ENCODE measurements at regions not wholly inside any gene's neighbourhood (a gene's known extent, or its start where the extent isn't known, plus 50 kb on each side); places are given as distances from the start of the nearest gene placed in this dataset.

GRCh38 chr5:87184605-87185004 lies 83.1 kb upstream of the RASA1 start:
- Mint-ChIP-seq H3K27ac (ENCODE audit: unreplicated experiment) (no peak overlapping the region), H3K4me3 (ENCODE audit: unreplicated experiment) (no peak overlapping the region), H3K36me3 (ENCODE audit: low read depth) (no peaks in the 10 kb centered on the region), H3K9me3 (ENCODE audit: low read depth) (no peaks in the 10 kb centered on the region), H3K4me1 (ENCODE audit: low read depth) (no peaks in the 10 kb centered on the region), H3K27me3 (ENCODE audit: low read depth) (peaks cover 10% of the 10 kb centered on the region)
- no peak for DNase-seq (ENCODE audit: low spot score)
- no peak for TF ChIP-seq CTCF (IDR thresholded peaks at IDR 0.05)

- no peak for DNase-seq (ENCODE audit: low spot score)
- no peaks in the 10 kb centered on the region for H3K4me1 Mint-ChIP-seq (ENCODE audit: low read depth)
- H3K27me3 Mint-ChIP-seq (ENCODE audit: low read depth), result peaks cover 10% of the 10 kb centered on the region
Measured at GRCh38 chr5:87185838-87186237, 81.8 kb upstream of the RASA1 start.

GRCh38 chr5:87188391-87188790 lies 79.3 kb upstream of the RASA1 start:
- H3K36me3 Mint-ChIP-seq (ENCODE audit: low read depth), result no peaks in the 10 kb centered on the region
- H3K4me1 Mint-ChIP-seq (ENCODE audit: low read depth), result no peaks in the 10 kb centered on the region
- peaks cover 5% of the 10 kb centered on the region for H3K27me3 Mint-ChIP-seq (ENCODE audit: low read depth)
- no peaks in the 10 kb centered on the region for H3K9me3 Mint-ChIP-seq (ENCODE audit: low read depth)
- no peak overlapping the region for H3K27ac Mint-ChIP-seq (ENCODE audit: unreplicated experiment)
- TF ChIP-seq CTCF (IDR thresholded peaks at IDR 0.05), result no peak
- DNase-seq (ENCODE audit: low spot score), result no peak
- no peak overlapping the region for H3K4me3 Mint-ChIP-seq (ENCODE audit: unreplicated experiment)

More at GRCh38 chr5:87185838-87186237, 81.8 kb upstream of the RASA1 start:
- Mint-ChIP-seq H3K27ac (ENCODE audit: unreplicated experiment) (no peak overlapping the region), H3K4me3 (ENCODE audit: unreplicated experiment) (no peak overlapping the region), H3K9me3 (ENCODE audit: low read depth) (no peaks in the 10 kb centered on the region), H3K36me3 (ENCODE audit: low read depth) (no peaks in the 10 kb centered on the region)
- no peak for TF ChIP-seq CTCF (IDR thresholded peaks at IDR 0.05)

GRCh38 chr5:87190041-87190440 lies 77.6 kb upstream of the RASA1 start:
- H3K27ac Mint-ChIP-seq (ENCODE audit: unreplicated experiment), result no peak overlapping the region
- H3K4me3 Mint-ChIP-seq (ENCODE audit: unreplicated experiment), result no peak overlapping the region
- H3K27me3 Mint-ChIP-seq (ENCODE audit: low read depth), result no peaks in the 10 kb centered on the region
- no peaks in the 10 kb centered on the region for H3K36me3 Mint-ChIP-seq (ENCODE audit: low read depth)
- TF ChIP-seq CTCF (IDR thresholded peaks at IDR 0.05), result no peak
- peaks cover 10% of the 10 kb centered on the region for H3K4me1 Mint-ChIP-seq (ENCODE audit: low read depth)
- H3K9me3 Mint-ChIP-seq (ENCODE audit: low read depth), result no peaks in the 10 kb centered on the region
- DNase-seq (ENCODE audit: low spot score), result no peak

GRCh38 chr5:87190687-87191086 lies 77.0 kb upstream of the RASA1 start:
- H3K27ac Mint-ChIP-seq (ENCODE audit: unreplicated experiment), result no peak overlapping the region
- no peak overlapping the region for H3K4me3 Mint-ChIP-seq (ENCODE audit: unreplicated experiment)
- H3K9me3 Mint-ChIP-seq (ENCODE audit: low read depth), result no peaks in the 10 kb centered on the region
- no peaks in the 10 kb centered on the region for H3K27me3 Mint-ChIP-seq (ENCODE audit: low read depth)
- peaks cover 17% of the 10 kb centered on the region for H3K4me1 Mint-ChIP-seq (ENCODE audit: low read depth)
- no peak for DNase-seq (ENCODE audit: low spot score)
- no peaks in the 10 kb centered on the region for H3K36me3 Mint-ChIP-seq (ENCODE audit: low read depth)
- no peak for TF ChIP-seq CTCF (IDR thresholded peaks at IDR 0.05)

Measured in chondrocyte (in vitro differentiated cells).